ENCODE measurements at regions not wholly inside any gene's neighbourhood (a gene's known extent, or its start where the extent isn't known, plus 50 kb on each side); places are given as distances from the start of the nearest gene placed in this dataset.

GRCh38 chr1:55559161-55559611, 344.0 kb upstream of the USP24 start:
- intact Hi-C loops (cut with micrococcal nuclease): no loop called here

- intact Hi-C loops (cut with micrococcal nuclease): no loop called here
These were observed 343.4 kb upstream of the USP24 start for GRCh38 chr1:55558515-55558914.

GRCh38 chr1:55555956-55556725, 341.0 kb upstream of the USP24 start:
- intact Hi-C loops (cut with micrococcal nuclease): no loop called here

- intact Hi-C loops (cut with micrococcal nuclease): no loop called here
These were observed 339.4 kb upstream of the USP24 start for GRCh38 chr1:55554611-55555010.

GRCh38 chr1:55552636-55553035, 337.5 kb upstream of the USP24 start:
- intact Hi-C loops (cut with micrococcal nuclease): no loop called here

GRCh38 chr1:55547405-55547804, 332.2 kb upstream of the USP24 start:
- intact Hi-C loops (cut with micrococcal nuclease): no loop called here

- intact Hi-C loops (cut with micrococcal nuclease): no loop called here
These were observed 331.4 kb upstream of the USP24 start for GRCh38 chr1:55546553-55546952.

- intact Hi-C loops (cut with micrococcal nuclease): no loop called here
These were observed 329.7 kb upstream of the USP24 start for GRCh38 chr1:55544826-55545225.

GRCh38 chr1:55542901-55543504, 327.8 kb upstream of the USP24 start:
- intact Hi-C loops (cut with micrococcal nuclease): no loop called here

GRCh38 chr1:55541296-55541695, 326.1 kb upstream of the USP24 start:
- intact Hi-C loops (cut with micrococcal nuclease): no loop called here

- intact Hi-C loops (cut with micrococcal nuclease): no loop called here
These were observed 324.7 kb upstream of the USP24 start for GRCh38 chr1:55539652-55540512.

GRCh38 chr1:55538428-55538827, 323.3 kb upstream of the USP24 start:
- intact Hi-C loops (cut with micrococcal nuclease): no loop called here

- intact Hi-C loops (cut with micrococcal nuclease): no loop called here
These were observed 321.3 kb upstream of the USP24 start for GRCh38 chr1:55536545-55536865.

- intact Hi-C loops (cut with micrococcal nuclease): no loop called here
These were observed 320.8 kb upstream of the USP24 start for GRCh38 chr1:55535724-55536544.

- intact Hi-C loops (cut with micrococcal nuclease): no loop called here
These were observed 319.5 kb upstream of the USP24 start for GRCh38 chr1:55534565-55535121.

- intact Hi-C loops (cut with micrococcal nuclease): no loop called here
These were observed 316.5 kb upstream of the USP24 start for GRCh38 chr1:55531644-55532043.

GRCh38 chr1:55530749-55531478, 315.8 kb upstream of the USP24 start:
- intact Hi-C loops (cut with micrococcal nuclease): no loop called here

- intact Hi-C loops (cut with micrococcal nuclease): no loop called here
These were observed 313.9 kb upstream of the USP24 start for GRCh38 chr1:55529017-55529416.

- intact Hi-C loops (cut with micrococcal nuclease): no loop called here
These were observed 312.7 kb upstream of the USP24 start for GRCh38 chr1:55527831-55528230.

- intact Hi-C loops (cut with micrococcal nuclease): no loop called here
These were observed 311.6 kb upstream of the USP24 start for GRCh38 chr1:55526716-55527115.
